ENCODE measurements at regions not wholly inside any gene's neighbourhood (a gene's known extent, or its start where the extent isn't known, plus 50 kb on each side); places are given as distances from the start of the nearest gene placed in this dataset.

GRCh38 chr3:159867372-159867771 is 121.3 kb upstream of the IL12A start:
- H2AFZ ChIP-seq (ENCODE audit: low read depth, low read length), result no peak overlapping the region
- no peaks in the 10 kb centered on the region for H3K9me1 ChIP-seq (ENCODE audit: control insufficient read depth, insufficient read depth, low read length)
- 0% methylated on average over 2 of the region's 2 CpGs for WGBS (ENCODE audit: insufficient coverage, low coverage, missing lambda C conversion rate)
- BruUV-seq (replicated peaks), result no TSS peak
- ChIA-PET CTCF (ENCODE audit: low intra/inter-chr PET ratio) (no interaction called here), POLR2A (interaction anchor here (0.6 kb wide), 1 partner anchor 242 kb away, joined by 3 read pairs; no protein-coding TSS in a partner anchor)
- no peaks in the 10 kb centered on the region for H4K20me1 ChIP-seq (replicated peaks; ENCODE audit: control insufficient read depth, insufficient read depth, low read length)
- H3K4me2 ChIP-seq (ENCODE audit: insufficient read depth, low read length), result no peak overlapping the region
- no peak overlapping the region for H3K4me3 ChIP-seq
- H3K27me3 ChIP-seq (ENCODE audit: control insufficient read depth in 2 of 2, insufficient read depth in 2 of 2, low read length in 2 of 2), result no peaks in the 10 kb centered on the region
- DNase-seq (ENCODE audit: extremely low read depth in 1 of 4, low spot score in 3 of 4) (no peak), FAIRE-seq (no peak), ATAC-seq (no peak)
- H3K79me2 ChIP-seq (ENCODE audit: control insufficient read depth, insufficient read depth, low read length), result no peaks in the 10 kb centered on the region
- TF ChIP-seq CEBPZ (IDR thresholded peaks at IDR 0.05; ENCODE audit: borderline replicate concordance, low read depth, low read length), result no peak
- TF ChIP-seq L3MBTL2 (IDR thresholded peaks at IDR 0.05), result no peak
- TF ChIP-seq TFAP4 (CRISPR knock-in tag; IDR thresholded peaks at IDR 0.05; ENCODE audit: borderline replicate concordance), result no peak
- TF ChIP-seq TSC22D4 (tag; IDR thresholded peaks at IDR 0.05), result no peak
- TF ChIP-seq ZNF212 (CRISPR knock-in tag; IDR thresholded peaks at IDR 0.05), result no peak
- no peak for TF ChIP-seq SREBF1 (IDR thresholded peaks at IDR 0.05; ENCODE audit: borderline replicate concordance, low read depth, low read length)
- no peak for TF ChIP-seq CLOCK (CRISPR knock-in tag; IDR thresholded peaks at IDR 0.05; ENCODE audit: borderline replicate concordance)
- no peak for TF ChIP-seq SRSF3 (IDR thresholded peaks at IDR 0.05; ENCODE audit: insufficient read depth, low read length)
- no peak for TF ChIP-seq BRD4 (IDR thresholded peaks at IDR 0.05)
- H3K27ac ChIP-seq (ENCODE audit: extremely low read depth, low read depth, low read length), result no peak overlapping the region
- H3K9ac ChIP-seq (ENCODE audit: insufficient read depth in 1 of 2, low read depth in 2 of 2, low read length in 2 of 2), result no peak overlapping the region
- no peaks in the 10 kb centered on the region for H3K36me3 ChIP-seq (ENCODE audit: control insufficient read depth, insufficient read depth, low read length)
- H3K4me1 ChIP-seq (replicated peaks in 1 of 2; ENCODE audit: control insufficient read depth in 2 of 2, insufficient read depth in 2 of 2, low read length in 2 of 2), result no peaks in the 10 kb centered on the region
- intact Hi-C loops (cut with micrococcal nuclease), result no loop called here
- H3K9me3 ChIP-seq (replicated peaks; ENCODE audit: control insufficient read depth, insufficient read depth, low read depth, low read length), result no peaks in the 10 kb centered on the region
- in situ Hi-C loops (cut with MboI), result no loop called here
